Esophagus mucosa (tissue), 1 donor: ENCODE measurements at regions not wholly inside any gene's neighbourhood (a gene's known extent, or its start where the extent isn't known, plus 50 kb on each side); places are given as distances from the start of the nearest gene placed in this dataset.
A peak's percentile ranks its signal among the peaks of the same experiment; 100 is the strongest.

Experiments used
- ATAC-seq: fragments of 200-7000 bp; cut with Tn5 transposase; one replicate; pipeline ENCODE4 v1.9.1; 2020
- donor health status: DM: yes; HTN: yes; CAD: no.

DNA sequence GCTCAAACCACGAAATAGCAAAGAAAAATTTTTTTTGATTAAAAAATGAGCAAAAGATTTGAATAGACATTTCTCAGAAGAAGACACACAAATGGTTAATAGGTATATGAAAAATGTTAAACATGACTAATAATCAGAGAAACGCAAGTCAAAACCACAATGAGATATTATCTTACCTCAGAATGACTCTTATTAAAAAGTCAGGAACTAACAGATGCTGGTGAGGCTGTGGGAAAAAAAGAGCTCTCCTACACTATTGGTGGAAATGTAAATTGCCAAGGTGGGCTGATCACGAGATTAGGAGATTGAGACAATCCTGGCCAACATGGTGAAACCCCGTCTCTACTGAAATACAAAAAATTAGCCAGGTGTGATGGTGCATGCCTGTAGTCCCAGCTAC, 315.5 kb upstream of the FLRT2 start:
- ATAC-seq, result no peak

DNA sequence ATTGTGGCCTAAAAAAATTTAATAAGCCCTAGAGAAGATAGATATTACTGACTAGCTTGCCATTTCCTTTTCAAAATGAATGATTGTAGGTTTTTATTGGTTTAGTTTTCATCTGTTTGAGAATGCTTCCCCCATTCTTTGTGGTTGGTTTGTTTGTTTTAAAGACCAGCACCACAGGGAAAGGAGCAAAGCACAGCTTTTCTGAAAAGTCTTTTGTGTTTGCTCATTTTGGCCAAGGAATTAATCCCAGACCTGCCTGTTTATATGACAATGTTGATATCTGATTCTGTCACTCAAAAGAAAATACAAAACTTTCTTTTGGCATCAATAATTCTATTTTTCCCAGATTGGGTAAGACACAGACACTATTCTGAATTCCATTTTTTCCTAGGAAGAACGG, 312.5 kb upstream of the FLRT2 start:
- ATAC-seq, result no peak

DNA sequence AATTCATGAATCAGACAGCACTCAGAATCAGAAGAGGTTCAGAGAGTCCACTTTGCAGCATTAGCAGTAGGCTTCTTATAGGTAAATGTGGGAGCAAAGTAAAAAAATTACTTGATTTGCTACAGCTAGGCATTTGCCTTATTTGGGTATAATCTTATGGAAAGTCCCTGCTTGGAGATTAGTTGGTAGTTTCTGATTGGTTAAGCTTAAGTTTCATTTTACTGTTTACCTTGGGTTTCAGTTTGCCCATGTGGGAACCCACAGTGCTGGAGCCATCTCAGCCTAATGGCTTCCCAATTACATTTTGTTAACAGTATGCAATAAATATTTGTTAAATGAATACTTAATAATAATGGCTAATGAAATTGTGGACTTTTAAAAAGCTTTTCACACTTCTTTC, 311.0 kb upstream of the FLRT2 start:
- ATAC-seq, result no peak

DNA sequence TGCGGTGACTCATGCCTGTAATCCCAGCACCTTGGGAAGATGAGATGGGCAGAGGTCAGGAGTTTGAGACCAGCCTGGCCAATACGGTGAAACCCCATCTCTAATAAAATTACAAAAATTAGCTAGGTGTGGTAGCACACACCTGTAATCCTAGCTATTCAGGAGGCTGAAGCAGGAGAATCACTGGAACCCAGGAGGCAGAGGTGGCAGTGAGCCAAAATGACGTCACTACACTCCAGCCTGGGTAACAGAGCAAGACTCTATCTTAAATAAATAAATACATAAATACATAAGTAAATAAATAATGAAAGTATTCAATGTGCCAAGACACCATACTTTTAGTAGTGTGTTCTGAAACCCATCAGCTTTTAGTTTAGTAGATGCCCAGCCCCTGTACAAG, 308.1 kb upstream of the FLRT2 start:
- ATAC-seq, result no peak

DNA sequence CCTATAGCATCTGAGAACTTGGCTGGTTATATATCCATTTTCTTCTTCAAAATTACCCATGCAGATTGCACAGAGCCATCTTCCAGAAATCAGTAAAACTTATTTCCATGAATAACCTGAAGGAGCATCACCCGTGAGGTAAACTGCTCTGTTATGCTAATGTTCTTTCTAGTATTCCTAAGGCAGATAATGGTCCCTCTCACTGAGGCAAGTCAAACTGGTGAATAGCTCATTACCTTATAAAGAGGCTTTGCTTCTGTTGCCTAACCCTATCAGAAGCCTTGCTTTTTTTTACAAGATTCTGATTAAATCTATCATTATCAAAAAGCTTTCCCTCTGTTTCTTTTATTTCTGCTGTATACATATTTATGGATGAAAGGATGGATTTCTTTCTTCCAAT, 307.6 kb upstream of the FLRT2 start:
- no peak for ATAC-seq

DNA sequence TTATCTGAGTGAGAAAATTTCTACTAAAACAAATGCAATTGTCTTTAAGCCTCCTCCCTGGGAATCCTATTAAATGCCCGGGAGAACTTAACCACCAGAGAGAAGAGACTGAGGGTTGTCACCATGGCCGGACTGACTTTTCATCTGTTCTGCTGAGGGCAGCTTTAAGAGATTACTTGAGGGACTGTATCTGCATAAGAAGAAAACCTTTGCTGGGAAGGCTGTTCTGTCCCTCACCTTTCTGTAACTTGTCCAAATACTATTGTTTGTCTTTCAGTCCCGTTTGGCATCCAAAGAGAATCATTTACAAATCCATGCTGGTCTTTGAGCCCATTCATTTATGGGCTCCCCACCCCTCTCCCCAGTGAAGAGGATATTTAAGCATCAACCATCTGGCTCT, 306.3 kb upstream of the FLRT2 start:
- no peak for ATAC-seq

DNA sequence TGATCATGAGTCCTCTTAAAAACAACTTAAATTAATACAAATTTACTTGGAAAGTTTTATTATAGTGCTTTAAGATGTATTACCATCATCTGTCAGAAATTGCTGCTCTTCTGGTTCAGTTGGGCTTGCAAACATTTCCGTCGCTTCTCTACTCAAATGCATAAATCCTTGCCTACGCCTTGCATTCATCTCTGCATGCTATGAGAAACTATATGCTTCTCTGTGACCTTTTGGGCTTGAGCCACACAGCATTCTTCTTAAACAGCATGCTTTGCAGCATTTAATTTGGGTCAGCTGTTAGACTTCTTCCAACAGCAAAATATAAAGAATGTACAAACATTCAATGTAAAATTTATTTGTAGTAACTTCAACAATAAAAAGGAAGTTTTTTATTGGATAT, 305.7 kb upstream of the FLRT2 start:
- no peak for ATAC-seq

DNA sequence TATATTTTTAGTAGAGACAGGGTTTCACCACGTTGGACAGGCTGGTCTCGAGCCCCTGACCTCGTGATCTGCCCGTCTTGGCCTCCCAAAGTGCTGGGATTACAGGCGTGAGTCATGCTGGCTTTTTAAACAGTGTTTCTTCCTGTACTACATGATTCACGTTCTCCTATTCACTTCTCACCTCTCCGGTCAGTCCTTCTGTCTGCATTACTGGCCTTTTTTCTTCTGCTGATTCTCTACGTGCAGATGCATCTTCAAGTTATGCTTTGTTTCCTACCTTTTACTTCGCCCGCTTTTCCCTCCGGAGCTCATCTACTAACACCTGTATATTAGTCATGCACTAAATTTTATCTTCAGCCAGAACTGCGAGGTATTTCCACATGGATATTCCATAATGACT, 296.2 kb upstream of the FLRT2 start:
- peak; percentile 92 for ATAC-seq

DNA sequence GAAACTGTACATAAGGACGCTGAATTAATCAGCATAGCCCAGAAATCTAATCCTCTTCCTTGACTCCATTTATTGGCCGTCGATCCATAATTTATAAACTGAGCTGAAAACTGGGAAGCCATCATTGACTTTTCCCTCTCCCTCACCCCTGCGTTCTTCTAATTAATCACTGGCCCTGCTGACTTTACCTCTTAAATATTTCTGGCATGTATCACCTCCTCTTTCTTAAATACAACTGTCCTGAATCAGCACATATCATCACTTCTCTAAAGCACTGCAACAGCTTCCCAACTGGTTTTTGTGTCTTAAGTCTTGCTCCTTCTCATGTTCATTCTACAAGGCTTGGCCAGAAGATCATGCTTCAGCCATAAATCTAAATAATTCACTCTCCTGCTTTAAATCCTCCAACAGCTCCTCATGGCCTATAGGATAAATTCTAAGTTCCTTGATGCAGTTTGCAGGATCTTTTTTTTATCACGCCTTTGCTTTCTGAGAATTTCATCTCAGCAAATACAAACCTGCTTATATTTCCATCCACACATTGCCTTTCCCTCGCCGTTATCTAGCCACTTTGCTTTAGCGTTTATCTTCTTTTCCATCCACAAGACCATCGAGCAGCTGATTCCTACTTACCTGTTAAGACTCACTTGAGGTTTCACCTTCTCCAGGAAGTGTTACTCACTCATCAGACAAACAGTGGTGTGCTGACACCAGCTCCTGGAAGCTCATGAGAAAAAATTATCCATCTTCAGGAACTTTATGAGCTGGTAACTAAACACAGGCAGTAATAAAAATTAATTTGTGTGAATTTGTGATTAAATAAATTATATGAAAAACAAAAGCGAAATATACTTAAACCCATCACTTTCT, 295.6 kb upstream of the FLRT2 start:
- peak; percentile 84 for ATAC-seq

DNA sequence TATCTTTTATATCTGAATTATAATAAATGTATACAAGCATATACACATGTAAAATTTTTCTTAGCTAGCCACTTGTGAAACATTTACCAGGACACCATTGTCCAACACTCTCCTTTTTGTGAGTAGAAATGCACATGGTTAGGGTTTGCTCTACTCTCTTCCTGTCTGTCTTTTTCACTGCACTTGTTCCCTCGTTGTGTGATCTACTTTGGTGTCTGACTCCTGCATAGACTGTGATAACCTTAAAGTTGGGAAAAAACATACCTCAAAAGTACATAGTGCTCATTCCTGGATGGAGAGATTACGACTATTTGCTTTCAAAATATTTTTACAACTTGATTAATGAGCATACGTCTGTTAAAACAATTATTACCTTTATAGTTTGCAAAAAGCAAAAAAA, 294.1 kb upstream of the FLRT2 start:
- no peak for ATAC-seq

DNA sequence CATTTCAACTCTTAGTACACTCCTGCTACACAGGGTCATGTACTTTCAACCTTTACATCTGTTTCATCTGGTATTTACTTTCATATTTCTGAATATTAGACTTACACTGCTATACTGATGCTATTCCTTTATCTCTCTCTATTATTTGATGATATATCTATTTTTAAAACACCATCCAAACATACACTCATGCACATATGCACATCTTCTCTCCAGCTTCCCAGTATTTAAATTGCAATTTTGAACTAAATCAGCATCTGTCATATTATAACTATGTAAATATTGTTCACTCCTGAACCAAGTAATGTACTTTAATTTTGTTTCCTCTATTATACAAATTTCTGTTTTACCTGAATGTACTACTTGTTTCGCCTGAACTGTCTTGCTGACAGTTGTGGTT, 293.6 kb upstream of the FLRT2 start:
- ATAC-seq, result no peak

DNA sequence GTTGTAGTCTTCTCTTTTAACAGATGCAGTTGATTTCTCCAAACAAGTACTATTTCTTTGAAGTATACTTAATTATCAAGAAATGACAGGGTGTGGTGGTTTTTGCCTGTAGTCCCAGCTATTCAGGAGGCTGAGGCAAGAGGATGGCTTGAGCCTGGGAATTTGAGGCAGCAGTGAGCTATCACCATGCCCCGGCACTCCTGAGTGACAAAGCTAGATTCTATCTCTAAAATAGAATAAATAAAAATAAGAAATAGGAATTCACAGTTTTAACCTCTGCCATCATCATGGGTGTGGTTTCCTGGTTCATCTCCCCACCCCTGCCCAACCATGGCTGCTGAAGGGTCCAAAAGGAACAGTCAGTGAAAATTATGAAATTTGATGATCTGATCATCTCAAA, 290.2 kb upstream of the FLRT2 start:
- no peak for ATAC-seq

DNA sequence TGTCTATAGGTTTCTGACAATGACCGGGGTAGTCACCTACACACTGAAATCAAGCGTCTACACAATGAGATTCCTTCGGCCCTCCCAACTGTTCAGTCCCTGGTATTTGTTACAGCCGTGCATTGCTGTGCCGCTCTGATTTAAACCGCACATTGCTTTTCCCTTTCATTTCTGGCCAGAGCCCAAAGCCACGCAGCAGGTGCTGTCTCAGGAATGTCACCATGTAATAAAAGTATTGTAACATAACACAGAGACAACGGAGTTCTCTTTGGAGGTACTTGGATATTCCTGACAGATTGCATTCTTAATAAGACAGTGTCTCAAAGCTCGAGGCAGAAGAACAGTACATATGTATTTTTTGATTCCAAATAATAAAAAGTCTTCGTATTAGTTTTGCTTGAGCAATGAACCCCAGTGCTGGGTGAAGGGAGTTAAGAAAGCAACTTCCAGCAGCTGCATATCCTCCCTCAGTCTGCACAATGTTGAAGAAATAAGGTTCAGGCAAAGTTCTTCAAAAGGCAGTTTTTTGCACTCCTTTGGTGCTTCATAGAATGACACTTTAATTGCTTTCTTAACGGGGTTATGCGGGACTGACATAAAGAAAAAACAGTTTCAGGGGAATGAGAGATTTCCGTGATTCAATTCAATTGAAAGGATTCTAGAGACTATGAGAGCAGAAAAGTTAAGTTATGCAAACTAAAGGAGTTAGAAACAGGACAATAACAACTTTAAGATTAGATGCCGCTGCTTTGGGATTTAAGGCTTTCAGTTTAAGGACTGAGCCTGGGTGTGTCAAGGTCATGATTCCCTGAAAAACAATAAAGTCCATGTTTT, 288.7 kb upstream of the FLRT2 start:
- no peak for ATAC-seq

DNA sequence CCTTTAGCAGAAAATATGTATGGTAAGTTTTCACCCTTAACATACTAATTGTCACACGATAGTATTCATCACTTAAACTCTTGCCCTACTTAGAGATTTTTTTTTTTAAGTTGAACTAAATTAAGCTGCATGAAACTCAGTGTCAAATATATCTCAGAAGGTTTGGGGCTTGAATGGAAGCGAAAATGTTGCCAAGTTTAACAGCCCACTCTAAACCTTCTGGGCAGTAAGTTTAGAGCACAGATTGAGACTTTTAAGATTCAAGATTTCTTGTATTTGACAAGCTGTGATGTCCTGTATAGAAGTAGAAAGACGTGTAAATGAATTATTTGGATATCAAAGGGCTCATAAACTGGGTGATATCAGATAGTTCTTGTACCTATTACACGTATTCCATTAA, 287.3 kb upstream of the FLRT2 start:
- no peak for ATAC-seq

DNA sequence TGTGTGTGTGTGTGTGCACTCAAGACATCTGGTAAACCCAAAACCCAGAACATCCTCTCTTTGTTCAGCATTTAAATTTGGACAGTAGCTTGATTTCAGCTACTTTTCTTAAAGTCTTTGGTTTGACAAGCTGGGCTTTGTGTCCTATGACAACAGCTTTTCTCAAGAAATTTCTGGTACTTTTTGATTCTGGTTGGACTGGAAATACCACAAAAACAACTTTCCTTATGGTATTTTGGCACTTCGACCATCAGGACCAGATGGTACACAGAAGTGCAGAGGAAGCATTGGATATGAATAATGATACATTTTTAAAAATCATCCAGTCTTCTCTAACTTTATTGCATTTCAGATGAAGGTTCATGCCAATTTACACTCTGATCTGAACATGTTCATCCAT, 286.6 kb upstream of the FLRT2 start:
- no peak for ATAC-seq

DNA sequence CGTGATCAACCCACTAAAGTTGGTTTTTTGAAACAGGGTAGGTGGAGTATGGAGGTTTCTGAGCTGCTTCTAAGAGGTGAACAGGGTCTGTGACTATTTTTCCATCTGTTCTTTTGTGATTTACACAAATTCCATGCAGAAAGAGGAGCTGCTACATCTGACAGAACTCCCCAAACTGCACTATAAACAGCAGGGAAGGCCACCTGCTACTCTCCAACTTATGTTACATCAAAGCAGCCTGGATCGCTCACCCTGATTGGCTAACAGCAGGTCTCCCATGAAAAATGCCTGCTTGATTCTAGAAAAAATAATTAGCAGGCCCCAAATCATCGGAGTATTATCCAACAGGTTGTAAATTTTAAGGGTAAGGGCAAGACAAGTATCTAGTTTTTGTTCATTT, 282.9 kb upstream of the FLRT2 start:
- no peak for ATAC-seq

DNA sequence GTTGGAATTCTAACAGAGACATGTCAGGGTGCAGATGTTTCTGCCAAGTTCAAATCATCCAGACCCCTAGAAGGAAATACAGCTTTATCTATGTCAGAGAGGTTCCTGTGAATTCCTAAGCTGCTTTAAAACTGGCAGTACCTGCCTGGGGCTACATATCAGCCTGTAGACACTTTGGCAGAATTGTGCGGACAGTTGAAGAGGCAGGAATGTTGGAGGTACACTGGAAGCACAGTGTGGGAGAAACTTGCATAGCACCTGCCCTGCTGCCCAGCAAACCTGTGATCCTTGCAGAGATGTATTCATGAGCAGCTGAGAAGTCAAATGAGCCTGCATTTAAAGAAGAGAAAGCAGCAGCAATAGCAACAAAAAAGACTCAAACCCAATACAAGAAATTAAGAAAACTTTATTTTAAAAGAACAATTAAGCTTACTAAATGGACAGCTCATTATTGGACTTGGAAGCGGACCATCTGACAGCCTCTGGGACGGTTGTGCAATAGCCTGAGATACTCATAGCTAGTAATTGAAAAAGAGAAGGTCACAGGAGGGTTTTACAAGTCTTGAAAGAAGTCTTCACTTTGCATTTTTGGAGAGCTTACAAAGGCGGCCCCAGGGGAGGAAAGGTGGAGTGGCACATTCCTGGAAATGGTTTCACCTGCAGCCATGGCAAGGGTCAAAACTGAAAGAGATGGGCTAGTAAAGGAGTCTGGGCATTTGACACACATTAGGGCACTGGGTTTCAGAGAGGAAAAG, 280.9 kb upstream of the FLRT2 start:
- no peak for ATAC-seq

DNA sequence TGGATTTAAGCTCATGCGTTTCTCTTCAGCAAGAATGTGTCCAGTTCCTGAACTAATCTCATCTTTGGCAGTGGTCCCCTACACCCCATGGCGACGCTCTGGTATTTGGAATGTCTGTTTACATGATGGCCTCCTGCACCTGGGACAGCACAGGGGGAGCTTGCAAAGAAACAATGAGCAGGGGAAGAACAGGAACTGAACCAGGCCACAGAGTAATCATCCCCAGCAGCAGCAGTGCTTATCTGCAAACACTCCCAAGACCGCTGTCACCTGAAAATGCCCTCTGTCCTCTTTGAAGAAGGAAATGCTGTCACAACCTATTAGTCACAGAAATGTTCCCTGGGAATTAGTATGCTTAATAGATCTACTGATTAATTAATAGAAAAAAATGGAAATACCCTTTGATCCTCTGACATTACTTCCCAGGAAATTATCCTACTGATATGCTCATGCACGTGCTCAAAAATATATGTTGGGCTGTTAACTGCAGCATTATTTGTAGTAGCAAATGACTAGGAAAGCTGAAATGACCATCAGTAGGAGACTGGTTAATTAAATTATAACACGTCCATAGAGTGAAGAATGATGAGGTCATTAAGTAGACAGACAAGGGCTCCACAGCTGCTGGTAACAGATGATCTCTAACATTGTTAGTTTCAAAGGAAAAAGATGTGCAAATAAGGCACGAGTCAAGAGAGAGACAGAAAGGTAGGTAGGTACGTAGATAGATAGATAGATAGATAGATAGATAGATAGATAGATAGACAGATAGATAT, 279.3 kb upstream of the FLRT2 start:
- ATAC-seq, result no peak

DNA sequence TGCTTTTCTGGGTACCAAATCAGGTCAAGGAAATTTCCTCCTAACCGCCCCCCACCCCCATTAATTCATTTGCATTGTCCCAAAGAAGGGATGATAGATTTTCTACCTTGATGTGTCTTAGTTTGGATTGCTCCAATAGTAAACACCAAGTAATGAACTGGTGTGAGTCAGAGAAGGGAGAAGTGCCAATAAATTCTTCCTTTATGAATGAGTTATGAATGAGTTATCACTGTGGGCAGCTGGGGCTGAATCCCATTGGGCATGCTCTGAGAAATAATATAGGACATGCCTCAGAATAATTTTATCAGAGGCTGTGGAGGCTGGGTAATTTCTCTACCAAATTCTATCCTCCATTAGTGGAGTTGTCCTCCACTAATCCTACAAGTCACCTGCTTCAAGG, 277.9 kb upstream of the FLRT2 start:
- peak; percentile 59 for ATAC-seq

DNA sequence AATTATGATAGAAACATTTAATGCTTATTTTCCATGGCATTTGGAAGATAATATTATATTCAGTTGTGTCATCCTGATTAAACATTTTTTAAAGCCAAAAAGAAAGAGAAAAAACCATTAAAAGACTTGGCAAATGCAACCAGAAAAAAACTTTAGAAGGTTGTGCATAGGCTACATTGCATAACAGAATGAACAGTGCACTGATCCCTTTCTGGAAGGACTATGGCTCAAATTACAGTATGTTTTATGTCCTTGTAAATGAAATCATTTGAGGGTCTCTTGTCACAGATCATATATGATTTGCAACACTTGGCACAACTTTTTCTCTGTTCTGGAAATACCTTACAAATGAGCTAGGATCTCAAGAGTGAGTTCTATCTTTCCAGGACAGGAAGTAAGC, 275.2 kb upstream of the FLRT2 start:
- no peak for ATAC-seq

DNA sequence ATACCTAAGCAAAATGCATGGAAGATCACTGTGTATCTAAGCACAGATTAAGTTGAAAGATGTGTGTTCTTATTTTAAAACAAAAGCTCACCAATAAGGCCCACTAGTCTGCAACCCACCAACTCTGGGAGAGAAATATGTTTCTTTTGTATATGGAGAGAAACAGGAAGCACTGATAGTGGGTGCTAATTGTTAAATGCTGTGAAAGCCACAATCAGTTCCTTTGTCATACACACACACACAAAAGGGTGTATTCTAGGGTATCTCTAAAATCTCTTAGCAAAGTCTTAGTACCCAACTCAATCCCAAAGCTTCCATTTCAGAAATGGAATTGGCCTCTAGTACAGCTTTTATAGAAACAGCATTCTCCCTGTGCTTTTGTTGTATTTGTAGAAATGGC, 272.7 kb upstream of the FLRT2 start:
- no peak for ATAC-seq

DNA sequence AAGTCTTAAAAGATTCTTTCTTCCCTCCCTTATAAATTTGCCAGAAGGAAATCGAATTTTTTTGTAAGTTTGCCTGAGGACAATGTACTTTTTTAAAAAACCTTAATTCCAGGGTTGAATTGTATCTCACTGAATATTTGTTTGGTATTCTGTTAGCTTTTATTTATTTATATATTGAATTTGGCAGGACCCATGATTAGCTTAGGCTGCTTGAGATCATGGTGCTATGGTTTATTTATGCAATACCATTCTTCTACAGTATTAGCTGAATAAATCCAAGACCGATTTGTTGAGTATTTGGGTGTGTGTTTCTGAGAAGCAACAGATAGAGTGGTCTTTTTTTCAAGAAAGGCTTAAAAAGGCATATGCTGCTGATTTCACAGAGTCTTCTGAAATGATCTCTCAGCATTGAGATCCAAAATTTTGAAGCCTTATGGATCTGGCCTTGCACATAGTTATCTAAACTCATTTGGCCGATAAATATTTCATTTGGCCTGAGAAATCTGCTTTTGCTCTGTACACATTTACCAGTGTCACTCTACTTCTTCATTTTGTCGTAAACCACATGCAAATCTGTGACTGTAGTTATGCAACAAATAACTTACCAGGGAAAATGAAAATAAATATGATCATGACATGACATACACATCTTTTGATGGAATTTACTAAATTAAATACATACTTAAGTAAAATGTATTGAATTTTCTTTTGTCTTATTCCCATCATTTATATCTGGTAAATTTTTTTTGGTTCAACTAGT, 265.8 kb upstream of the FLRT2 start:
- ATAC-seq, result no peak
